HCT116 (cell line): ENCODE measurements at regions not wholly inside any gene's neighbourhood (a gene's known extent, or its start where the extent isn't known, plus 50 kb on each side); places are given as distances from the start of the nearest gene placed in this dataset.
"Not testable (repeated sequence)": the region's sequence is repeated elsewhere in the genome, so short reads cannot be mapped to it uniquely, and the experiment has no call there.

Source experiments
- ATF3 ChIP-seq: IDR thresholded peaks from 2 replicates; pipeline ENCODE4 v1.6.1; 2012
- CTCF ChIP-seq, 3 experiments: fragments of 200-600 bp in 1 of 3; sonication (generic) in 1 of 3; IDR thresholded peaks in 2 of 3; conservative IDR thresholded peaks in 1 of 3; 2 replicates each; pipeline ENCODE4 v1.5.1; 2012 to 2017; ENCODE audit warnings: low read depth in 2 of 3, low read length in 2 of 3, antibody characterized with exemption in 1 of 3, borderline replicate concordance in 1 of 3, control low read depth in 1 of 3, mild to moderate bottlenecking in 1 of 3, mixed read lengths in 1 of 3, mixed run types in 1 of 3, moderate library complexity in 1 of 3; ENCODE audit not compliant: insufficient read depth in 1 of 3
- EGR1 ChIP-seq: IDR thresholded peaks from 2 replicates; pipeline ENCODE4 v1.6.1; 2012; ENCODE audit warnings: low read depth
- ELF1 ChIP-seq: IDR thresholded peaks from 2 replicates; pipeline ENCODE4 v1.6.1; 2012; ENCODE audit warnings: low read depth, borderline replicate concordance
- EZH2 ChIP-seq: fragments of 200-600 bp; sonication (generic); IDR thresholded peaks from 2 replicates; pipeline ENCODE4 v1.6.1; 2017; ENCODE audit warnings: antibody characterized with exemption, mixed run types
- EZH2phosphoT487 ChIP-seq: fragments of 200-600 bp; IDR thresholded peaks from 2 replicates; pipeline ENCODE4 v1.6.1; 2018; ENCODE audit warnings: antibody characterized with exemption, borderline replicate concordance
- POLR2AphosphoS5 ChIP-seq: IDR thresholded peaks from 2 replicates; pipeline ENCODE4 v1.6.1; 2011; ENCODE audit warnings: mild to moderate bottlenecking, low read depth, low read length, moderate library complexity
- RAD21 ChIP-seq: IDR thresholded peaks from 2 replicates; pipeline ENCODE4 v1.6.1; 2012; ENCODE audit warnings: low read depth, mild to moderate bottlenecking
- SIN3A ChIP-seq: IDR thresholded peaks from 2 replicates; pipeline ENCODE4 v1.6.1; 2012; ENCODE audit warnings: low read depth
- TCF7L2 ChIP-seq: IDR thresholded peaks from 2 replicates; pipeline ENCODE4 v1.7.0; 2011; ENCODE audit warnings: borderline replicate concordance, inconsistent platforms; ENCODE audit not compliant: insufficient read depth, insufficient read length; ENCODE audit errors: extremely low read depth
- ZBTB33 ChIP-seq: IDR thresholded peaks from 2 replicates; pipeline ENCODE4 v1.6.1; 2011; ENCODE audit warnings: mild to moderate bottlenecking, low read length, moderate library complexity; ENCODE audit not compliant: insufficient replicate concordance; ENCODE audit errors: extremely low read depth
- ZFX ChIP-seq: fragments of 450-650 bp; IDR thresholded peaks from 2 replicates; pipeline ENCODE4 v1.6.1; 2017
- ZNF274 ChIP-seq: fragments of 200-500 bp; sonication (Bioruptor generic); IDR thresholded peaks from 2 replicates; pipeline ENCODE4 v1.6.1; 2014; ENCODE audit warnings: mild to moderate bottlenecking, low read depth, low read length, inconsistent platforms

GRCh38 chr4:3984796-3985195 lies 218.6 kb downstream of the ADRA2C start:
- TF ChIP-seq EZH2phosphoT487, POLR2AphosphoS5, ELF1, ZBTB33, ATF3, EGR1, SIN3A, EZH2, ZFX, TCF7L2, ZNF274: not testable (repeated sequence)
- peak in 1 of 3 experiments; percentile 10; a peak in 1 of 6 replicates for TF ChIP-seq CTCF (IDR thresholded peaks at IDR 0.05 in 2 of 3, conservative IDR thresholded peaks at IDR 0.05 in 1 of 3; ENCODE audit: borderline replicate concordance in 1 of 3, insufficient read depth in 1 of 3, low read depth in 2 of 3, low read length in 2 of 3)
- TF ChIP-seq RAD21 = peak; percentile 21; the same call in 1 of the 2 replicates
